Right lung (tissue), 2 donors: ENCODE measurements at regions not wholly inside any gene's neighbourhood (a gene's known extent, or its start where the extent isn't known, plus 50 kb on each side); places are given as distances from the start of the nearest gene placed in this dataset.

ENCODE experiments used
- DNase-seq, 2 donors: peaks; one replicate each; pipeline ENCODE4 v3.0.0-alpha.2; 2013

DNA sequence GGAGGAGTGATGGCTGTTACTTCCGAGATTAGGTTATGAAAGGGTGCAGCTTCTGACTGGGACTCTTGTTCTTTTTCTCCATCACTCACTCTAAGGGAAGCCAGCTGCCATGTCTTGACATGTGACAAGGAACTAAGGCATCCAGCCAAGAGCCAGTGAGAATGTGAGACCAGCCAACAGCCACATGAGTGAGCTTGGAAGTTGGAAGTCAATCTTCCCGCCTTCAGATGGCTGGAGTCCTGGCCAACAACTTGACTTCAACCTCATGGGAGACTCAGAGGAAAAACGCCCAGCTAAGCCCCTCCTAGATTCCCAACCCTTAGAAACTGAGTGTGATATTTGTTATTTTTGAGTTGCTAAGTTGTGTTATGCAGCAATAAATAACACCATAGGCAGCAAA lies 201.1 kb downstream of the SNX18 start:
- peak in 1 of 2 donors; percentile 64 for DNase-seq

DNA sequence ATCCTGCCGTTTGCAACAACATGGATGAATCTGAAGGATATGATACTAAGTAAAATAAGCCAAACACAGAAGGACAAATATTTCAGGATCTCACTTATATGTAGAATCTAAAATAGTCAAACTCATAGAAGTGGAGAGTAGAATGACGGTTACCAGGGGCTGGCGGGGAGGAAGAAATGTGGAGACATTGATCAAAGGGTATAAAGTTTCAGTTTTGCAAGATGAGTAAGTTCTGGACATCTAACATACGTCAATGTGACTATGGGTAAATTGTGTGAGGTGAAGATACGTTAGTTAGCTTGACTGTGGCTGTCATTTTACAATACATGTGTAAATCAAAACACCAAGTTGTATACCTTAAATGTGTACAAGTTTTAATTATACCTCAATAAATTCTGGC lies 200.3 kb downstream of the SNX18 start:
- DNase-seq: no peak

DNA sequence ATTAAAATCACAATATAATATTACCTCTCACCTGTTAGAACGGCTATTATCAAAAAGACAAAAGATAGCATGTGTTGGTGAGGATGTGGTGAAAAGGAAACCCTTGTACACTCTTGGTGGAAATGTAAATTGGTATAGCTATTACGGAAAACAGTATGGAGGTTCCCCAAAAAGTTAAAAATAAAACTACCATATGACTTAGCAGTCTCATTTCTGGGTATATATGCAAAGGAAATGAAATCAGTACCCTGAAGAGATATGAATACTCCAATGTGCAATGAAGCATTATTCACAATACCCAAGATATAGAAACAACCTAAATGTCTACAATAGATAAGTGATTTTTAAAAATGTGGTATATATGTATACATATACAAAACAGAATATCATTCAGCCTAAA lies 199.9 kb downstream of the SNX18 start:
- no peak for DNase-seq

DNA sequence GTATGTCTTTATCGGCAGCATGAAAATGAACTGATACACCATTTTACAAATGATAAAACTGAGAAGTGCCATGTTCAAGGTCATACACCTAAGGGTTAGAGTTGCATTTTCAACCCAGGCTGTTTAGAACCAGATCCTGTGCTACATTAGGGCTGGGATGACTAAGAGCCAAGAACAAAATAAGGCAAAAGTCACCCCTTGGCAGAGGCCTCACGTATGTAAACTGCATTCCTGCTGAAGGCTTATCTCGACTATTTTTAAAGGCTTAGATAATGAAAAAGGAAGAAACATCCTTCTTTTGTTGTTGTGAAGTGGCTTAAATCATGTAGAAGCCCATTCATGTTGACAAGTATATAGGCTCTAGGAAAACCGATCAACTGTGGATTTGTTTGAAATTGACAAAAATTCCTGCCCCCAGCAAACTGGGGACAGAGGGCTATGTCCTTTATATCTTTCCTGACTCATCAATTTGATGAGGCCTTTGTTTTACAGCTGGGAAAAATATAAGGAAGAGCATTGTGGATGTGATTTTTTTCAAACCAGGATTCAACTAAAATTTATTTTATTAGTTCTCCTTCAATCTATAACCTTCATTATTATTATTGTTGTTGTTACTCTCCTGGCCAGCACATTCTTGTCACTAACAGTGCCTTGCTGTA lies 196.5 kb downstream of the SNX18 start:
- no peak for DNase-seq

DNA sequence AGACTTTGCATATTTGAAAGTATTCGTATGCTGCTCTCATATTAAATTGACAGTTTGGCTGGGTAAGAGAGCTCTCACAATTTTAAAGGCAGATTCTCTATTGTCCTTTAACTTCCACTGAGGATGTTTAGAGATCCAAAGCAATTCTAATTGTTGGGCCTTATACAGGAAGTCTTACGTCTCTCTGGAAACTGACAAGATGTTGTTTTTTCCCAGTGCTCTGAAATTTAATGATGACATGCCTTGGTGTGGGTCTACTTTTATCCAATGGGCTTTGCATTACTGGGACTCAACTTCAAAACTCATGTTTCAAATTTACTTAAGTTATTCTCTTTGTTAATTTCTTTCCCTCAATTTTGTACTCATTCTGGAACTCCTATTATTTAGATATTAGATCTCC lies 191.5 kb downstream of the SNX18 start:
- no peak for DNase-seq

DNA sequence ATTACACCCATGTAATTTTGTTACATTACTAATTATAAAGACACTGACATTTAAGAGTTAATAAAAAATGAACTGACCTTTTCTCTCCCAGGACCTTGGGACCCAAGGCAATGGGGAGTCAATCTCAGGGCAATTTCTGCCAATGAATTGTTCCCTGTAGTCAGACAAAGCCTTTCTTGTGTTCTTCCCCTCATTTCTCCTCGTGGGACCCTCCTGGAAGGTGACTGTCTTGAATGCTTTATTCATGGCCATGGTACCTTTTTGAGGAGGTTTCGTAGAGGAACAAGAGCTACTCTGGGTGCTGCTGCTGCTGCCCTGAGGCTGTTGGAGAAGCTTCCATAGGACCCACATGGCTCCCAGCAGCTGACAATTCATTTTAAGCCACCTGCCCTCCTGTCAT lies 190.3 kb downstream of the SNX18 start:
- DNase-seq: no peak

DNA sequence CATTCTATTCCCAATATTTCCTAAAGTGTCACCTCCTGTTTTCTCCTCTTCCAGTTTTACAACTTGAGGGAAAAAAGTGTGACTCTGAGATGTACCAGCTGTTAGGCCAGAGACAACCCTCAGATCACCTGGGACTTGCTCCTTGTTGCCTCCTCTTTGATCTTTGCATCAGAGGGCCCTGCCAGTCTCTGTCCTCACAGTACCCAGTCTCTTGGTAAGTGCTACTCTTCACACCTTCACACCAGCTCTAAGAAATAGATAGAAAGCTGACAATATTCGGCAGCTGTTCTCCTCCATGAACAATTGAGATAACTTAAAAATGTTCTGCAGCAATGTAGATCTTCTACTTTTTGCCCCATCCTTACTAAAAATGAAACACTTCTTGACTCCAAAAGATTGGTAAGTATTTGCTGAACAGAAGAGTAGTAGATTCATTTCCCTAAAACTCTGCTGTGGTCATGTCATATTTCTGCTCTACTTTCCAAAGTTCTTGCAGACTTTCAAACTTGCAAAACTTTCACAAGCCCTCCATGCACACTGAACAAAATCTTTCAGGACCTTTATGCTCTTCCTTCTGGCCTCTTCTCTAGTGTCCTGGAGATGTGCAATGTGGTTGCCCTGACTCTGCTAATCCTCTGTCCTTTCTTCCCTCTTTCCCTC lies 188.6 kb downstream of the SNX18 start:
- DNase-seq: no peak

DNA sequence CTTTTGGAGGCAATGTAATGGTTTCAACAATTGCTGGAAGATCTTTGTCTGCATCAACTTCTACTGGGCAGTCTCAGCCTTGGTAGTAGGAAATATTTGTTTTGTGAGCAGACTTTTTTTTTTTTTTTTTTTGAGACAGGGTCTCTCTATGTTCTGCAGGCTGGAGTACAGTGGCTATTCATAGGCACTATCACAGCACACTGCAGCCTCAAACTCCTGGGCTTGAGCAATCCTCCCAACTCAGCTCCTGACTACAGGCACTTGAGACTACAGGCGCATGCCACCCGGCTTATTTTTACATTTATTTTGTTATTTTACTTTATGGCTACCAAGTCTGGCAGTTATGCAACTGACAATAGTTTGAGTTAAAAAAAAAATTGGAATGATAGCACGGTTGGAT lies 187.3 kb downstream of the SNX18 start:
- no peak for DNase-seq

DNA sequence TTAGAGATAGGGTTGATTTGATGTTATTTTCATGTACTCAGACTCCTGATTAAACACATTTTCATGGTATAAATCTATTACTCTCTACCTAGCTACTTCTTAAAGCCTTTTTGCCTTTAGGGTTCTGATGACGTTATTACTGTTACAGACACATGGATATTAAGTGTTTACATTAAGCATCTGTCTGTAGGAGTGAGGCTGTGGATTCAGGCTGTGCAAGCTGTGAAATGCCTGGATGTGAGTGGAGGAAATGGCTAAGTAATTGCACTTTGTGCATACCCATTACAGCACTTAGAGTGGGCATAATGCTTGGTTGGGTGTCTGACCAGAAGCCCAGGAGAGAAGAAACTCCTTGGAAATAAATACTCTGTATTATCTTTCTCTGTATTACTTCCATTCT lies 186.8 kb downstream of the SNX18 start:
- no peak for DNase-seq

DNA sequence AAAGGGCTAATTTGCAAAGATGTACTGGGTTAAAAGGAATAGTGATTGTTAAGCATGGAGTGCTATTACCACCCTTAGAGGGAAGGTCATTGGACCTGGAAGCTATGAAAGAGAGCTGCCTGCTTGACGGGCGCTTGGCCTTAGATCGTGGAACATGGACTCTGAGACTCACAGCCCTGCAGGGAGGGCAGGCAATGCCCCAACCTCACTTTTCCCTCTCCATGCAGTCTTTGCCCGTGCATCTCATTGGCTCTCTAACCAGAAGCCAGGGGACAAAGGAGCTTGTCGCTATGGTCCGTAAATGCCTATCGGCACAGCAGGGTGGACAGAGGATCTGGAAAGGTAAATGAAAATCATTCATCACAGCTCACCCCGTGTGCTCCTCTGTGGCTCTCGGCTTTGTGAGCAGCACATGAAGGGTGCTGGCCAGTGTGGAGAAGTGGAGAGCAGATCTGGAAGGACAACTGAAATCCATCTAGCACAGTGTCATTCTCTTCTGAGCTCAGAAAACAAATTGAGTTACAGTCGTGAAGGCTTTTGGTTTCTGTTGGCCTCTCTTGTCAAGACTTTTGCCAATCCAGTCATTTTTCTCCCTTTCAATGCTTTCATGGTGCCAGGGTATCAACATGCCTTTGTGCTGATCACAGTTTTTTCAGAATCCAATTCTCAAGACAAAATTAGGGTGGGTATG lies 186.2 kb downstream of the SNX18 start:
- DNase-seq: no peak

DNA sequence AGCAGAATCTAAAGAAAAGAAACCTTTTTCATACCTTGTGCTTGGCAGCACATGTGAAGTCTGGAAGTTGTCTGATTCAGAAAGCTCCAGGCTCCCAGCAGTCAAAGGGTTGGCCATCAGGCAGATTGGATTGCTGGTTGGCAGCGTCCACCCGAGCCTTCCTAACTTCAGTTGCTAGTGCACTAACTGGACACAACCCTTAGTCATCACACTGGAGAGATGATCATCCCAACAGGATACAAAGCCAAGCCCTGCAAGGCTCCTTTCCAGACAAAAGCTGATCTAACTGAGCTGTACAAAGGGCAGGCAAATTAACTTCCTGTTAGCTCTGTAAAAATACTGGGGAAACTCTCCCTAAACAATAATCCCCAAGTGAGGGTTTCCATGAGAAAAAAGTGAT lies 185.6 kb downstream of the SNX18 start:
- no peak for DNase-seq

DNA sequence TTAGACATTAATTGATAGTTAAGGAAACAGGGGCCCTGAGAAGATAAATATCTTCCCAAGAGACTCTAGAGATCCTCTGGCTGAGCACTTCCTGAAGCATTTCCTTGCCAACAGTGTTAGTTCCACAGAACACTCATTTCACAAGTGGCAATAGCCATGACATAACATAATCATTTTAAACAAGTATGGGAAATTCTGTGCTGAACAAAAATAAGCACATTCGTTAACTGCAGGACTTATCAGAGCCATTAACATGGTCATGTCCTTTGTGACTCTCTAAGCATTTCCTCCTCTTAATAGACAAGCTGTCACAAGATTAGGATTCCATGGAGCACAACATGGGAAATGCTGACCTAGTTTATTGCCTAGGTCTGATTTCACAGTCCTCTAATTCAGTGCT lies 184.9 kb downstream of the SNX18 start:
- no peak for DNase-seq

DNA sequence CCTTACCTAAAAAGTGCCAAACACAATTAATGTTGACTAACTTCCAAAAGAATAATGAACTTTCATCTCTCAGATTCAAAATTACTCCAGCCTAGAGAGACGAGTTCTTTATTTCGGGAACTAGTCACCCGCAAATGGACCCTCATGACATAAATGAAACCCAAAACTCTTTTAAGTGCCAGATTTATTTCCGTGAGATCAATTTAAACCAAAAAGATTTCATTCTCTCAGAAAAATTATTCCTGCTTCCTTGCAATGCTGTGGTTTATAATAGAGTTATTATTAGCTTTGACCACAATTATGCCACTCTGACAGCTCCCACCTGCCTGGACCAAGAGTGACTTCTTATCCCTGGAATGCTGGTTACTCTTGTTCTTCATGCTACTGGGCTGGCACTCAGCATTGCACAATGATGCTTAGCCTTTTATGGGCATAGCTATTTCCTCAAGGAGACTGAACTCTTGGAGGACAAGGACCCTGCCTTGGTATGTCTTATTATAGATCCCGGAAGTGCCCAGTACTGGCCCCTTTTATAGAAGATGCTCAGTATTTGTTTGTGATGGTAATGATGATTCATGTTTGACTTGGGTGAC lies 183.5 kb downstream of the SNX18 start:
- peak in 1 of 2 donors; percentile 57 for DNase-seq

DNA sequence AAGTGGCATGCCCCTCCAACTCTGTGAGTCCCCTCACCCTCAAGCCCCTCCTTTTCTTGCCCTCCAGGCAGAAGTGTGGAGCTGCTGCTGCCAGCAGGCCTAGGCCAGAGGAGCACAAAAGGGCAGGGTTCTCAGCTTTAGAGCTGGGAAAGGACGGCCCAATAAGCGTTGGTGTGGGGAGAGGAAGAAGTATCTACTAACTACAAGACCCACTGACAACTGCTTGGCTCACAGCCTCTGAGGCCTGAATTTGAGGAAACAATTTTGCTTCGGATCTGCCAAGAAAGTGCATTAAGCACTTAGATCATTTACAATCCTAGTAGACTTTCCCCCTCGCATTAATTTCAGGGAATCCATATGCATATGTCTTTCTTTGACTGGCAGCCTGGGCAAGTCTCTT lies 179.4 kb downstream of the SNX18 start:
- DNase-seq: peak in 1 of 2 donors; percentile 76

DNA sequence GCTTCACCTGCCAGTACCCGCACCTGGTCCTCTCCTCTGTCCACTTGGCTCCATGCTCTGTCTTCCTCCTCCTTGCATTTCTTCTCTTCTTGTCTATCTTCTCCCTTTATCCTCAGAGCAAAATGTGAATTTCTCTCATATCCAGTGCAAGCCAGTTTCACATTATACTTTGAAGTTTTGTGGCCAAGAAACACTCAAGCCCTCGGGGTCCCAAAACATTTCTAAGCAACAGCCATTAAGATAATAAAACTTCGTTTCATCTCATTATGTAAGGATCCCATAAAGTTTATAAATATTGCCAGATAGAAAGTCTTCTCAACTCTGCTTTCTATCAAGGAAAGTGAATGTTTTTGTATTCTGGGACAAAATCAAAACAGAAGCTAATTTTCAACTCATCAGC lies 178.8 kb downstream of the SNX18 start:
- no peak for DNase-seq

DNA sequence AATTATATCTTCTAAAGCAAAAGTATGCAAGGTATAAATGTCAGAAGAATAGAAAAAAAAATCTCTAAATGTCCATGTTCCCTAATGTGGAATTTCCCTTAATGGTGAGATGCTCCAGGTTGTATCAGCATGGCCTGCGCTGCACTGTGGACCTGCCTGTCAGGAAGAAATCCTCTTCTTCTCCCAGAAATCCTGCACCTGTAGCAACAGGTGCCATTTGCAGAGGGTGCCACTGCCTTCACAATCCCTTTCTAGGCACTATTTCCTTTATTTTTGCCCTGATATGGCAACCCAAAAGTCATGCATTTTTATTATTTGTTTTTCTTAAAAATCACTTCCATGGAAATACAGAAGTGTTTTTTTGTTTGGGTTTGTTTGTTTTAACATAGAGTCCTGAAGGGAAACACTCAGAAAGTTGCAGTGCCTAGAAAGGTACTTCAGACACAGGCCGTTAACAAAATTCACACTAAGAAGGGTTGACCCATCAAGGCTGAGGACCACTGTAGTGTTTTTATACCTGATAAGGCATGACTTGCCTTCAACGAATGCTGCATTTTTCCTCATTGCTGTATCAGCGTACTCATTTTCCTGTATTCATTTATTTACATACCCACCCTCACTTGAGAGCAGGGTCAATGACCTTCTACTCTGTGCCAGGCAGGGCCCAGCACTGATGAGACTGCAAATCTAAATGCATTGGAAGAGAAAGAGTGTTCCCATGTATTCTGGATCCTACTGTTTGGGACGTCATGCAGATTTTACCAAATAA lies 177.8 kb downstream of the SNX18 start:
- no peak for DNase-seq

DNA sequence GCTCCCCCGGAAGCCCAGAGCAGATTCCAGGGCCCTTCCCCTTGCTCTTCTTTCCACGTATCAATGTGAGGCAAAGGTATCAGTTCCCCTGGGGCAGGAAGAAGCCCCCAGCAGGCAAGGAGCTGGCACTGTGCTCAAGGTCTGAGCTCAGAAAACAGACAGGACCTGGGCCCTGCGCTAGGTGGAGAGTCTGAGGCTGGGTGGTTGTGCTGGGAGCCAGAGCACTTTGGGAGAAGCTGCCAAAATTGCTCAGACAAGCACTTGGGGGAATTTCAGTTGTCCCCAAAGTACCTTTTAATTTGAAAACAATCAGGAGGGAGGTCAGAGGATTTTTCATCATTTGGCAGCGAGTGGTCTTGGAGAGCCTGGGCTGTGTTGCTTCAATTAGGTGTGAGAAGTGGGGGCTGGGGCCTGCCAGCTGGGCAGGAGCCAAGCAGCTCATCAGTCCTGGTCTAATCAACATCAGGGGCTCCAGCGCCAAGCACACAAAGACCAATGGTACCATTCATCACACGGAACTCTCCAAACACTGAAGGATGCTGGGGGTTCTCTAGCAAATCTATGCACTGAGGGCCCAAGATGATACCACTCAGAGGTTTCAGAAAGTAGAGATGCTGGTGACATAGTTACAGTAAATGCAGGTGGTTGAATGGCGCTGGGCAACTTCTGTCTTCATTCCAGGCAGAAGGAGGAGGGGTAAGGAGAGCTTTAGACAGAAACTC lies 176.5 kb downstream of the SNX18 start:
- peak; percentile 79 to 85 for DNase-seq

DNA sequence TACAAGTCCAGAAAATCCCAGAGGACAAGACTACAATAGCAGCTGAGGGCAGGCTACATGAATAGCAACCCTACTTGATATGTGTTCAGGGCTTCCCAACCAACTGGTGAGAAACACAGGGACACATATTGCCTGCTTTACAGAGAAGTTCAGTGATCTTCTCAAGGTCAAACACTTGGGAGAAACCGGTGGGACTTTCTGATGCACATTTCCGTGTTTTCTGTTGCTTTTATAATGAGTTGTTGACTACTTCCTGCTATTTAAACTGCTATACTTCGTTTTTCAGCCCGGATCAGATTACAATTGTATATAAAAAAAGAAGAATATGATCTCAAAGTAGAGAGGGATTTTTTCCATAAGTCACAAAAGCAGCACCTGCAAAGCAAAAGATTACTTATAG lies 175.1 kb downstream of the SNX18 start:
- DNase-seq: no peak

DNA sequence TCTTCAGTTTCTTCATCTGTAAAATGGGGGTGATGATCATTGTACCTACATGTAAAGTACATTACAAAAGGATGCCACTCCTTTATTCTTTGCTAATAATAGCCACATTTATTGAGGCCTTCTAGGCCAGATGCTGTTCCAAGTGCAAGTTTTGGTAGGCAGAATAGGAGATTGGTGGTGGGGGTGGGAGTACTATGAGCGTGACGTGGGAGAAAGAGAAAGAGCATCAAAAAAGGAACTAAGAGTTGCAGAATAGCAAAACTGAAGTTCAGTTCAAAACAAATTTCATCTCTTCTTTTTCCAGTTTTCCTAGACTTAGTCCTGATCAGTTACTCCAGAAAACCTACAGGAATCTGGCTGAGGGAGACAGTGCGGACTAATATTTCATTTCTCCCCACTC lies 174.1 kb downstream of the SNX18 start:
- DNase-seq: no peak

DNA sequence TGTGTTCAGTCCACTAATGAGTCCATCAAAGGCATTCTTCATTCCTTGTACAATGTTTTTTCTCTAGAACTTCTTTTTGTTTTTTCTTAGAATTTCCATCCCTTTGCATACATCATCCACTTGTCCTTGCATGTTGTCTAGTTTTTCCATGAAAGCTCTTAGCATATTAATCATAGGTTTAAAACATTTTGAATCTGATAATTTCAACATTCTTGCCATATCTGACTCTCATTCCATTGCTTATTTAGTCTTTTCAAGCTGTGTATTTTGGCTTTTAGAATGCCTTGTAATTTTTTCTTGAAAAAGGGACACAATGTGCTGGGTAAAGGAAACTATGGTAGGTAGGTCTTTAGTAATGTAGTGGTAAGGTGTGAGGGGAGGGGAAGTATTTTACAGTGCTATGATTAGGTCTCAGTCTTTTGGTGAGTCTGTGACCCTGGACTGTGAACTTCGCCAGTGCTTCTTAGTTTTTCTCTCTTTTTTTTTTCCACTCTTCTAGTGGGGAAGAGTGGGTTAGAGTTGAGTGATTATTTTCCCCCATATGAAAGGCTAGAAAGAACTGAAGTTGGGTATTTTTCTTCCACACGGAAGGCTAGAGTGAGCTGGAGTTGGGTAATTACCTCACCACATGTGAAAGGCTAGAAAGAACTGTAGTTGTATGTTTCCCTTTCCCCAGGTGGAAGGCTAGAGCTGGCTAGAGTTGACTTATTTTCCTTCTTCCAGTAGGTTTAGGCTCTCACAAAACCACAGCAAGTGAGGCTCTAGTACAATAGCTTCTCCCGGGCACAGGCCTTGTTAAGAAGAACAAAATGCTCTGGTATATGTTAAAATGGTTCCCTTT lies 172.1 kb downstream of the SNX18 start:
- DNase-seq: no peak

DNA sequence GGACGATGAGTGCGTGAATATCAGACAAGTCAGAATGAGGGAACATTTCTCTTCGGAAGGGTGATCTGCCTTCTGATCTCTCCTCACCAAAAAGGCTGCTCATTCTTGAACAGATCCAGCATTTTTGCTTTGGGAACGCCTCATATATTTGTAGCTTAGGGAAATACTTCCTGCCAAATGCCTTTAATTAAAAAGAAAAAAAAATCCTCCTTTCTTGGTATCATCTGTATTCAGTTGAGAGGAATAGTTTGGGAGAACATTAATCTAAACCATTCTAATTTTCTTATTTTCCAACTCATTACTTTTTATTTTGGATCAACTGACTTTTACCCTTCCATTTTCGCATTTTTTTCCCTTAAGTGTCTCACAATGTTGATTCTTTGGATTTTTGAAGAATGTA lies 163.4 kb downstream of the SNX18 start:
- DNase-seq: no peak
